ENCODE measurements at regions not wholly inside any gene's neighbourhood (a gene's known extent, or its start where the extent isn't known, plus 50 kb on each side); places are given as distances from the start of the nearest gene placed in this dataset.

GRCh38 chr2:57885742-57886141 is 160.9 kb upstream of the VRK2 start:
- no peak for TF ChIP-seq CTCF (IDR thresholded peaks at IDR 0.05; ENCODE audit: low read depth, low read length)
- DNase-seq (ENCODE audit: low read depth in 1 of 2, low spot score in 1 of 2), result no peak
- no peaks in the 10 kb centered on the region for H3K9me3 ChIP-seq (ENCODE audit: low read depth)
- H3K36me3 ChIP-seq, result no peaks in the 10 kb centered on the region
- no peaks in the 10 kb centered on the region for H3K4me1 ChIP-seq (ENCODE audit: low read depth)
- H3K4me3 ChIP-seq, result no peak overlapping the region
- no peaks in the 10 kb centered on the region for H3K27me3 ChIP-seq
- no peak overlapping the region for H3K27ac ChIP-seq

GRCh38 chr2:57886161-57886786 is 160.3 kb upstream of the VRK2 start:
- Histone ChIP-seq H3K4me3 (no peak overlapping the region), H3K36me3 (no peaks in the 10 kb centered on the region), H3K9me3 (ENCODE audit: low read depth) (no peaks in the 10 kb centered on the region), H3K4me1 (ENCODE audit: low read depth) (no peaks in the 10 kb centered on the region), H3K27ac (no peak overlapping the region), H3K27me3 (no peaks in the 10 kb centered on the region)
- DNase-seq (ENCODE audit: low read depth in 1 of 2, low spot score in 1 of 2), result no peak
- TF ChIP-seq CTCF (IDR thresholded peaks at IDR 0.05; ENCODE audit: low read depth, low read length), result no peak

GRCh38 chr2:57888463-57888862 is 158.1 kb upstream of the VRK2 start:
- H3K27ac ChIP-seq, result no peak overlapping the region
- H3K27me3 ChIP-seq, result no peaks in the 10 kb centered on the region
- no peaks in the 10 kb centered on the region for H3K36me3 ChIP-seq
- H3K4me1 ChIP-seq (ENCODE audit: low read depth), result no peaks in the 10 kb centered on the region
- no peaks in the 10 kb centered on the region for H3K9me3 ChIP-seq (ENCODE audit: low read depth)
- DNase-seq (ENCODE audit: low read depth in 1 of 2, low spot score in 1 of 2), result no peak
- TF ChIP-seq CTCF (IDR thresholded peaks at IDR 0.05; ENCODE audit: low read depth, low read length), result no peak
- no peak overlapping the region for H3K4me3 ChIP-seq

GRCh38 chr2:57890464-57890863 is 156.1 kb upstream of the VRK2 start:
- Histone ChIP-seq H3K9me3 (ENCODE audit: low read depth) (no peaks in the 10 kb centered on the region), H3K4me1 (ENCODE audit: low read depth) (no peaks in the 10 kb centered on the region), H3K27ac (no peak overlapping the region), H3K27me3 (no peaks in the 10 kb centered on the region), H3K36me3 (no peaks in the 10 kb centered on the region), H3K4me3 (no peak overlapping the region)
- DNase-seq (ENCODE audit: low read depth in 1 of 2, low spot score in 1 of 2), result no peak
- TF ChIP-seq CTCF (IDR thresholded peaks at IDR 0.05; ENCODE audit: low read depth, low read length), result no peak

- Histone ChIP-seq H3K27ac (no peak overlapping the region), H3K27me3 (no peaks in the 10 kb centered on the region), H3K4me3 (no peak overlapping the region), H3K4me1 (ENCODE audit: low read depth) (no peaks in the 10 kb centered on the region), H3K9me3 (ENCODE audit: low read depth) (no peaks in the 10 kb centered on the region), H3K36me3 (no peaks in the 10 kb centered on the region)
- no peak for TF ChIP-seq CTCF (IDR thresholded peaks at IDR 0.05; ENCODE audit: low read depth, low read length)
- DNase-seq (ENCODE audit: low read depth in 1 of 2, low spot score in 1 of 2), result no peak
Observed at GRCh38 chr2:57891086-57891712, 155.4 kb upstream of the VRK2 start.

All from cardiac muscle cell (in vitro differentiated cells and primary cell).